K562 (cell line): ENCODE measurements at regions not wholly inside any gene's neighbourhood (a gene's known extent, or its start where the extent isn't known, plus 50 kb on each side); places are given as distances from the start of the nearest gene placed in this dataset.

Source experiments
- POLR2A ChIP-seq: fragments of 450-650 bp; conservative IDR thresholded peaks from 2 replicates; pipeline ENCODE4 v1.6.1; 2016
- RCOR1 ChIP-seq, 2 experiments: IDR thresholded peaks; 2 replicates each; pipeline ENCODE4 v1.6.1; 2012; ENCODE audit warnings: low read depth in 2 of 2, low read length in 2 of 2, borderline replicate concordance in 1 of 2, improper control_type of control experiment in 1 of 2
- SNRNP70 ChIP-seq: fragments of 200-400 bp; formaldehyde crosslinking; optimal IDR thresholded peaks from 2 replicates; pipeline ENCODE3; 2017; ENCODE audit warnings: low read depth, low read length
- TF ChIP-seq, protein P1 (sequence below): sonication (generic); formaldehyde crosslinking; IDR thresholded peaks from 2 replicates; pipeline ENCODE4 v1.8.0; 2022; ENCODE audit warnings: mild to moderate bottlenecking, missing genetic modification reagents
- TF ChIP-seq, protein P2 (sequence below): sonication (generic); formaldehyde crosslinking; IDR thresholded peaks from 2 replicates; pipeline ENCODE4 v1.8.1; 2023; ENCODE audit warnings: mild to moderate bottlenecking, missing genetic modification reagents
- TF ChIP-seq, protein P3 (sequence below), 3 experiments: IDR thresholded peaks in 2 of 3; conservative IDR thresholded peaks in 1 of 3; 2 replicates each; pipeline ENCODE4 v1.5.1; 2011 to 2012; ENCODE audit warnings: low read length in 3 of 3, mild to moderate bottlenecking in 3 of 3, control low read depth in 2 of 3, improper control_type of control experiment in 1 of 3, inconsistent platforms in 1 of 3, low read depth in 1 of 3, mixed read lengths in 1 of 3, moderate library complexity in 1 of 3; ENCODE audit not compliant: insufficient read depth in 2 of 3

DNA sequence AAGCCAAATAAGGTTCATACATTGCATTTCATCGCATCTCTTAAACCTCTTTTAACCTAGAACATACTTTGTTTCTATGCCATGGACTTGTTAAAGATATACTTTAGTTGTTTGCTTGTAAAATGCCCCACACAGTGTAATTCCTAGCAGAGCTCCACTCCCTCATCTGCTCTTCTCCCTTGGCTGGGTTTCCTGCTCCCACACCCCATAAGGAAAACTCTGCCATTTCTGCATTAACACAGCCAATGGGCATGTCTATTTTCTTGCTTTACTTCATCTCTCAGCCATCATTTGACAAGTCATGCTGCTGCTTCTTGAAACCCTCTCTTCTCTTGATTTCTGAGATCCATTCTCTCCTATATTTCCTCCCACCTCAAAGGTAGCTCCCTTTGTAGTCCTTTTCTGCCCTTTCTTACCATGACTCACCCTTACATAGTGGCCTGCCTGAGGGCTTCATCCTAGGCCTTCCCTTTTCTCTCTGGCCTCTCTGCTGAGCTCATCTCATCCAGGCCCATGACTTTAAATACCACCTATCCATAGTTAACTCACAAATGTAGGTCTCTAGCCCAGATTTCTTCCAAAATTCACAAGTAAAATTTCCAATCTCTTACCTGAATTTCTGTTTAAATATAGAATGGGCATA lies 471.4 kb downstream of the ADRA2A start:
- TF ChIP-seq SNRNP70 (no peak), RCOR1 (IDR thresholded peaks at IDR 0.05; ENCODE audit: borderline replicate concordance in 1 of 2, low read depth in 2 of 2, low read length in 2 of 2) (no peak), POLR2A (no peak)
- TF ChIP-seq, protein P1, sequence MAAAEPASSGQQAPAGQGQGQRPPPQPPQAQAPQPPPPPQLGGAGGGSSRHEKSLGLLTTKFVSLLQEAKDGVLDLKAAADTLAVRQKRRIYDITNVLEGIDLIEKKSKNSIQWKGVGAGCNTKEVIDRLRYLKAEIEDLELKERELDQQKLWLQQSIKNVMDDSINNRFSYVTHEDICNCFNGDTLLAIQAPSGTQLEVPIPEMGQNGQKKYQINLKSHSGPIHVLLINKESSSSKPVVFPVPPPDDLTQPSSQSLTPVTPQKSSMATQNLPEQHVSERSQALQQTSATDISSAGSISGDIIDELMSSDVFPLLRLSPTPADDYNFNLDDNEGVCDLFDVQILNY (CRISPR knock-in tag), result no peak
- TF ChIP-seq, protein P2, sequence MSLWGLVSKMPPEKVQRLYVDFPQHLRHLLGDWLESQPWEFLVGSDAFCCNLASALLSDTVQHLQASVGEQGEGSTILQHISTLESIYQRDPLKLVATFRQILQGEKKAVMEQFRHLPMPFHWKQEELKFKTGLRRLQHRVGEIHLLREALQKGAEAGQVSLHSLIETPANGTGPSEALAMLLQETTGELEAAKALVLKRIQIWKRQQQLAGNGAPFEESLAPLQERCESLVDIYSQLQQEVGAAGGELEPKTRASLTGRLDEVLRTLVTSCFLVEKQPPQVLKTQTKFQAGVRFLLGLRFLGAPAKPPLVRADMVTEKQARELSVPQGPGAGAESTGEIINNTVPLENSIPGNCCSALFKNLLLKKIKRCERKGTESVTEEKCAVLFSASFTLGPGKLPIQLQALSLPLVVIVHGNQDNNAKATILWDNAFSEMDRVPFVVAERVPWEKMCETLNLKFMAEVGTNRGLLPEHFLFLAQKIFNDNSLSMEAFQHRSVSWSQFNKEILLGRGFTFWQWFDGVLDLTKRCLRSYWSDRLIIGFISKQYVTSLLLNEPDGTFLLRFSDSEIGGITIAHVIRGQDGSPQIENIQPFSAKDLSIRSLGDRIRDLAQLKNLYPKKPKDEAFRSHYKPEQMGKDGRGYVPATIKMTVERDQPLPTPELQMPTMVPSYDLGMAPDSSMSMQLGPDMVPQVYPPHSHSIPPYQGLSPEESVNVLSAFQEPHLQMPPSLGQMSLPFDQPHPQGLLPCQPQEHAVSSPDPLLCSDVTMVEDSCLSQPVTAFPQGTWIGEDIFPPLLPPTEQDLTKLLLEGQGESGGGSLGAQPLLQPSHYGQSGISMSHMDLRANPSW (CRISPR knock-in tag), result no peak
- TF ChIP-seq, protein P3, sequence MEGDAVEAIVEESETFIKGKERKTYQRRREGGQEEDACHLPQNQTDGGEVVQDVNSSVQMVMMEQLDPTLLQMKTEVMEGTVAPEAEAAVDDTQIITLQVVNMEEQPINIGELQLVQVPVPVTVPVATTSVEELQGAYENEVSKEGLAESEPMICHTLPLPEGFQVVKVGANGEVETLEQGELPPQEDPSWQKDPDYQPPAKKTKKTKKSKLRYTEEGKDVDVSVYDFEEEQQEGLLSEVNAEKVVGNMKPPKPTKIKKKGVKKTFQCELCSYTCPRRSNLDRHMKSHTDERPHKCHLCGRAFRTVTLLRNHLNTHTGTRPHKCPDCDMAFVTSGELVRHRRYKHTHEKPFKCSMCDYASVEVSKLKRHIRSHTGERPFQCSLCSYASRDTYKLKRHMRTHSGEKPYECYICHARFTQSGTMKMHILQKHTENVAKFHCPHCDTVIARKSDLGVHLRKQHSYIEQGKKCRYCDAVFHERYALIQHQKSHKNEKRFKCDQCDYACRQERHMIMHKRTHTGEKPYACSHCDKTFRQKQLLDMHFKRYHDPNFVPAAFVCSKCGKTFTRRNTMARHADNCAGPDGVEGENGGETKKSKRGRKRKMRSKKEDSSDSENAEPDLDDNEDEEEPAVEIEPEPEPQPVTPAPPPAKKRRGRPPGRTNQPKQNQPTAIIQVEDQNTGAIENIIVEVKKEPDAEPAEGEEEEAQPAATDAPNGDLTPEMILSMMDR (IDR thresholded peaks at IDR 0.05 in 2 of 3, conservative IDR thresholded peaks at IDR 0.05 in 1 of 3; ENCODE audit: insufficient read depth in 2 of 3, low read depth in 1 of 3, low read length in 3 of 3), result no peak
